ENCODE measurements at regions not wholly inside any gene's neighbourhood (a gene's known extent, or its start where the extent isn't known, plus 50 kb on each side); places are given as distances from the start of the nearest gene placed in this dataset.
A peak's percentile ranks its signal among the peaks of the same experiment; 100 is the strongest.

DNA sequence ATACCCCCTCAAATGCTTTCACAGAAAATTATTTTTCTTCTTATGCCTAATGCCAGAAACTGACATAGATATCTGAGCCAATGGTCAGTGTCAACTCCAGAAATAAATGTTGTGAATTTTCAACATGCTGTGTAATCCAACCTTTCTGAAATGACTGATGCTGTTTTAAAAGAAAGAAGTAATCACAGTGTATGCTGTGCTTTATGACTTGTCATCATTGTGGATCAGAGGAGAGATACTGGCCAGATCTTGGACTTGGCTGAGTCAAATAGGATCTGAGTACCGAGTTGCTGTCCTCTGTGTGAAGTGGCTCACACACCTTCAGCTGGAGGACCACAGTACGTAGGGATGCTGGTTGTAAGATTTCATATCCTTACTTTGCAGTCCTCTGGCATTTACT is 89.9 kb upstream of the ARHGAP20 start:
- TF ChIP-seq CTCF (IDR thresholded peaks at IDR 0.05; ENCODE audit: low read depth, low read length, missing control alignments), result no peak
- no peak overlapping the region for H3K4me3 ChIP-seq (ENCODE audit: low read depth, low read length)
- no peak for DNase-seq (ENCODE audit: low read depth)

- TF ChIP-seq CTCF (IDR thresholded peaks at IDR 0.05; ENCODE audit: low read depth, low read length, missing control alignments), result no peak
- DNase-seq (ENCODE audit: low read depth), result no peak
- no peak overlapping the region for H3K4me3 ChIP-seq (ENCODE audit: low read depth, low read length)
Measured at GRCh38 chr11:110801328-110801727, 89.1 kb upstream of the ARHGAP20 start.

GRCh38 chr11:110798201-110798900 is 86.1 kb upstream of the ARHGAP20 start:
- no peak for TF ChIP-seq CTCF (IDR thresholded peaks at IDR 0.05; ENCODE audit: low read depth, low read length, missing control alignments)
- H3K4me3 ChIP-seq (ENCODE audit: low read depth, low read length), result no peak overlapping the region
- no peak for DNase-seq (ENCODE audit: low read depth)

DNA sequence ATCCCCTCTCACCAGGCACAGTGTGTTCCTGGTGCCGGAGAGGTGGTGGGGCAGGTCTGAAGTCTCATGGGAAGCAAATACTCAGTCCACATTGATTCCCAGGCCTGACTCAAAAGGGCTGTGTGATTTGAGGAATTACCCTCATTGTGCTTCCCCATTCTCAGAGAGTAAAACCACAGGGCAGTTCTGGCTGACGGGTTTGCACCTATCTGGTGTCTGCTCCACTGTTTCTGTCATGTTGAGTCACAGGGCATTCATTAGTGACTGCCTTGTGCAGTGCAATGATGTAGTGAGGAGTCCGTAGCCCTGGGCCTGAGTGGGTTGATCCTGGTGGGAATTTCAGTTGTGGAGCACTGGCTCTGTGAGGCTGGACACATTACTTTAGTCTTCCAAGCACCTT is 85.2 kb upstream of the ARHGAP20 start:
- no peak overlapping the region for H3K4me3 ChIP-seq (ENCODE audit: low read depth, low read length)
- peak; percentile 27 for DNase-seq (ENCODE audit: low read depth)
- no peak for TF ChIP-seq CTCF (IDR thresholded peaks at IDR 0.05; ENCODE audit: low read depth, low read length, missing control alignments)

- DNase-seq (ENCODE audit: low read depth), result no peak
- TF ChIP-seq CTCF (IDR thresholded peaks at IDR 0.05; ENCODE audit: low read depth, low read length, missing control alignments), result no peak
- no peak overlapping the region for H3K4me3 ChIP-seq (ENCODE audit: low read depth, low read length)
Measured at GRCh38 chr11:110795112-110795624, 82.9 kb upstream of the ARHGAP20 start.

DNA sequence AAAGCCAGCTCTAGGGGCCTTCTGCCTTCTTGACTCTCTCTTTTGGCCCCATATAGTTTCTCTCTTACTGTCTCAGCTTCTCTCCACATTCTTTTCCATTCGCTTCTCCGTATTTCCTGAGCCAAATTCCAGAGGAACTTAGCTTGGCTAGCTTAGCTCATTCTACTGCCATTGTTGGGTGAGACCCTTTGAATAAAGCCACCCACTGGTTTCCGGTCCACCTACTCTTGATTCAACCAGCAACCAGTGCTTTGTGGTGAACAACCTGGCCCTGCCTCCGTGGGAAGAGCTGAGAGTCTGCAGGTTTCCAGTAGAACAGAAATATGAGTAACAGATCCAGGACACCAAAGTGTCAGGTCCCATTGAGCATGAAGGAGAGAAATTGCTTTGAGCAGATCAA is 81.3 kb upstream of the ARHGAP20 start:
- DNase-seq (ENCODE audit: low read depth), result no peak
- TF ChIP-seq CTCF (IDR thresholded peaks at IDR 0.05; ENCODE audit: low read depth, low read length, missing control alignments), result no peak
- no peak overlapping the region for H3K4me3 ChIP-seq (ENCODE audit: low read depth, low read length)

DNA sequence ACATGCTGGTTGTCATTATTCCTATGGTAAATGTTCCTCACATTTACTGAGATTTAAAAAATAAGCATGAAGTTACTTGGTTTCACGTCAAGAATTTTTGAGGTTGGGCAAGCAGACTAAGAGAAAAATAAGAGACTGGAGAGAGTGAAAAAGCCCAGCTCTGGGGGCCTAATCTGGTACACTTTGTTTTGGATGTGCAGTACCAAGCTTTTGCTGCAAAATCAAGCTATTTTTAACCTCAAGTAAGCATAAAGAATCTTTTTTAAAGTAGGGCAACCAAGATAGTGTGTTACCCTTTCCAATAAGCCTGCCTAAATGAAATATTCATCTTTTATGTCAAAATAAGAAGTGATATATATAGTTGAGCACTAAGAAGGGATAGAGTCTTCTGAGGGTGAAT is 79.4 kb upstream of the ARHGAP20 start:
- no peak overlapping the region for H3K4me3 ChIP-seq (ENCODE audit: low read depth, low read length)
- TF ChIP-seq CTCF (IDR thresholded peaks at IDR 0.05; ENCODE audit: low read depth, low read length, missing control alignments), result no peak
- DNase-seq (ENCODE audit: low read depth), result no peak

Data from GM12864 (cell line).